ENCODE measurements at regions not wholly inside any gene's neighbourhood (a gene's known extent, or its start where the extent isn't known, plus 50 kb on each side); places are given as distances from the start of the nearest gene placed in this dataset.

DNA sequence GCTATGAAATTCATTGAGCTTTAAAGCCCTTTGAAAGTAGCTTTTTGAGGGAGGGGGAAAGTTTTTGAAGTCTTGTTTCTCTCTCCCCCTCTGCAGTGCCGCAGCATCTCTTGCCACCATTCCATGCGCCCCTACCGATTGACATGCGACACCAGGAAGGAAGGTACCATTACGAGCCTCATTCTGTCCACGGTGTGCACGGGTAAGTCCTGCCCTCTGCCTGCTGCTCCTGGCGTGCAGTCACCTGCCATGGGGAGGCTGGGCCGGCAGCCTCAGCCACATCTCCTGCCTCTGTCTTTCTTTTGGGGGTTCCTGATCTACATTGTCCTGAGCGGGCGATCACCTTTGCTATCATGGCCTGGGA is 191.6 kb downstream of the GLI2 start:
- TF ChIP-seq, protein P1, sequence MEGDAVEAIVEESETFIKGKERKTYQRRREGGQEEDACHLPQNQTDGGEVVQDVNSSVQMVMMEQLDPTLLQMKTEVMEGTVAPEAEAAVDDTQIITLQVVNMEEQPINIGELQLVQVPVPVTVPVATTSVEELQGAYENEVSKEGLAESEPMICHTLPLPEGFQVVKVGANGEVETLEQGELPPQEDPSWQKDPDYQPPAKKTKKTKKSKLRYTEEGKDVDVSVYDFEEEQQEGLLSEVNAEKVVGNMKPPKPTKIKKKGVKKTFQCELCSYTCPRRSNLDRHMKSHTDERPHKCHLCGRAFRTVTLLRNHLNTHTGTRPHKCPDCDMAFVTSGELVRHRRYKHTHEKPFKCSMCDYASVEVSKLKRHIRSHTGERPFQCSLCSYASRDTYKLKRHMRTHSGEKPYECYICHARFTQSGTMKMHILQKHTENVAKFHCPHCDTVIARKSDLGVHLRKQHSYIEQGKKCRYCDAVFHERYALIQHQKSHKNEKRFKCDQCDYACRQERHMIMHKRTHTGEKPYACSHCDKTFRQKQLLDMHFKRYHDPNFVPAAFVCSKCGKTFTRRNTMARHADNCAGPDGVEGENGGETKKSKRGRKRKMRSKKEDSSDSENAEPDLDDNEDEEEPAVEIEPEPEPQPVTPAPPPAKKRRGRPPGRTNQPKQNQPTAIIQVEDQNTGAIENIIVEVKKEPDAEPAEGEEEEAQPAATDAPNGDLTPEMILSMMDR (IDR thresholded peaks at IDR 0.05; ENCODE audit: poor library complexity) = no peak
- no peak for TF ChIP-seq EZH2 (IDR thresholded peaks at IDR 0.05; ENCODE audit: borderline replicate concordance)
